ENCODE measurements at regions not wholly inside any gene's neighbourhood (a gene's known extent, or its start where the extent isn't known, plus 50 kb on each side); places are given as distances from the start of the nearest gene placed in this dataset.

- no peaks in the 10 kb centered on the region for H3K27me3 ChIP-seq (ENCODE audit: insufficient read depth, low read depth)
- H3K9ac ChIP-seq = no peak overlapping the region
- no peaks in the 10 kb centered on the region for H3K79me2 ChIP-seq (ENCODE audit: insufficient read depth, low read depth)
- peaks cover 7% of the 10 kb centered on the region for H3K4me1 ChIP-seq (ENCODE audit: low read depth, poor library complexity, severe bottlenecking)
- H4K20me1 ChIP-seq (ENCODE audit: insufficient read depth) = no peaks in the 10 kb centered on the region
- no peak for TF ChIP-seq CTCF (conservative IDR thresholded peaks at IDR 0.05; ENCODE audit: low read depth, low read length)
- no peaks in the 10 kb centered on the region for H3K36me3 ChIP-seq (ENCODE audit: insufficient read depth)
- no peak overlapping the region for H3K4me3 ChIP-seq (IDR thresholded peaks at IDR 0.05; ENCODE audit: insufficient read depth, low read depth, low read length)
- H3K27ac ChIP-seq = no peak overlapping the region
- H3K4me2 ChIP-seq = no peak overlapping the region
- no peak overlapping the region for H2AFZ ChIP-seq (ENCODE audit: low read depth)
These were observed 309.4 kb upstream of the THRB start for GRCh38 chr3:24804095-24804494.

GRCh38 chr3:24810881-24811280 is 316.2 kb upstream of the THRB start:
- Histone ChIP-seq H3K4me2 (no peak overlapping the region), H2AFZ (ENCODE audit: low read depth) (no peak overlapping the region)

GRCh38 chr3:24812116-24812515 is 317.5 kb upstream of the THRB start:
- H3K4me3 ChIP-seq (IDR thresholded peaks at IDR 0.05; ENCODE audit: insufficient read depth, low read depth, low read length) = no peak overlapping the region
- H2AFZ ChIP-seq (ENCODE audit: low read depth) = no peak overlapping the region
- H3K27ac ChIP-seq = no peak overlapping the region
- no peaks in the 10 kb centered on the region for H4K20me1 ChIP-seq (ENCODE audit: insufficient read depth)
- H3K4me2 ChIP-seq = no peak overlapping the region
- TF ChIP-seq CTCF (conservative IDR thresholded peaks at IDR 0.05; ENCODE audit: low read depth, low read length) = no peak
- no peak overlapping the region for H3K9ac ChIP-seq
- no peaks in the 10 kb centered on the region for H3K27me3 ChIP-seq (ENCODE audit: insufficient read depth, low read depth)
- no peaks in the 10 kb centered on the region for H3K79me2 ChIP-seq (ENCODE audit: insufficient read depth, low read depth)
- no peaks in the 10 kb centered on the region for H3K36me3 ChIP-seq (ENCODE audit: insufficient read depth)
- no peaks in the 10 kb centered on the region for H3K4me1 ChIP-seq (ENCODE audit: low read depth, poor library complexity, severe bottlenecking)

More at GRCh38 chr3:24810881-24811280, 316.2 kb upstream of the THRB start:
- no peaks in the 10 kb centered on the region for H3K4me1 ChIP-seq (ENCODE audit: low read depth, poor library complexity, severe bottlenecking)
- H3K27me3 ChIP-seq (ENCODE audit: insufficient read depth, low read depth) = no peaks in the 10 kb centered on the region
- H3K36me3 ChIP-seq (ENCODE audit: insufficient read depth) = no peaks in the 10 kb centered on the region
- H3K79me2 ChIP-seq (ENCODE audit: insufficient read depth, low read depth) = no peaks in the 10 kb centered on the region
- no peak for TF ChIP-seq CTCF (conservative IDR thresholded peaks at IDR 0.05; ENCODE audit: low read depth, low read length)
- H3K27ac ChIP-seq = no peak overlapping the region
- no peak overlapping the region for H3K4me3 ChIP-seq (IDR thresholded peaks at IDR 0.05; ENCODE audit: insufficient read depth, low read depth, low read length)
- no peak overlapping the region for H3K9ac ChIP-seq
- no peaks in the 10 kb centered on the region for H4K20me1 ChIP-seq (ENCODE audit: insufficient read depth)

GRCh38 chr3:24818055-24818454 is 323.4 kb upstream of the THRB start:
- Histone ChIP-seq H3K4me1 (ENCODE audit: low read depth, poor library complexity, severe bottlenecking) (no peaks in the 10 kb centered on the region), H3K4me2 (no peak overlapping the region), H3K4me3 (IDR thresholded peaks at IDR 0.05; ENCODE audit: insufficient read depth, low read depth, low read length) (no peak overlapping the region), H3K27ac (no peak overlapping the region), H3K27me3 (ENCODE audit: insufficient read depth, low read depth) (no peaks in the 10 kb centered on the region), H3K9ac (no peak overlapping the region), H3K79me2 (ENCODE audit: insufficient read depth, low read depth) (no peaks in the 10 kb centered on the region), H2AFZ (ENCODE audit: low read depth) (no peak overlapping the region), H4K20me1 (ENCODE audit: insufficient read depth) (no peaks in the 10 kb centered on the region), H3K36me3 (ENCODE audit: insufficient read depth) (no peaks in the 10 kb centered on the region)
- TF ChIP-seq CTCF (conservative IDR thresholded peaks at IDR 0.05; ENCODE audit: low read depth, low read length) = no peak

Measured in KMS-11 (cell line).